Activated CD4-positive, alpha-beta T cell treated with anti-CD3 and anti-CD28 coated beads, Interleukin-2, Interleukin-6, amounts not matched to agents 100 ng/mL and 50 ng/mL, durations not matched to agents 16 hours and 8 hours (primary cell): ENCODE measurements at regions not wholly inside any gene's neighbourhood (a gene's known extent, or its start where the extent isn't known, plus 50 kb on each side); places are given as distances from the start of the nearest gene placed in this dataset.

Experiments
- DNase-seq: peaks from one replicate; pipeline ENCODE4 v3.0.0-alpha.2; 2020

GRCh38 chr14:94682061-94682516 is 69.9 kb downstream of the SERPINA3 start:
- DNase-seq: no peak

- peak; percentile 12 for DNase-seq
These were observed 69.3 kb downstream of the SERPINA3 start for GRCh38 chr14:94681300-94682060.

- DNase-seq: no peak
These were observed 68.7 kb downstream of the SERPINA3 start for GRCh38 chr14:94680862-94681288.

GRCh38 chr14:94679937-94680861 is 68.0 kb downstream of the SERPINA3 start:
- no peak for DNase-seq

GRCh38 chr14:94679106-94679810 is 67.1 kb downstream of the SERPINA3 start:
- DNase-seq: no peak

GRCh38 chr14:94677747-94678146 is 65.6 kb downstream of the SERPINA3 start:
- no peak for DNase-seq

- no peak for DNase-seq
These were observed 65.0 kb downstream of the SERPINA3 start for GRCh38 chr14:94677213-94677612.

- DNase-seq: no peak
These were observed 64.4 kb downstream of the SERPINA3 start for GRCh38 chr14:94676495-94677185.

GRCh38 chr14:94675036-94675435 is 62.8 kb downstream of the SERPINA3 start:
- DNase-seq: no peak

- no peak for DNase-seq
These were observed 61.6 kb downstream of the SERPINA3 start for GRCh38 chr14:94673781-94674231.
